Choroid plexus epithelial cell (primary cell): ENCODE measurements at regions not wholly inside any gene's neighbourhood (a gene's known extent, or its start where the extent isn't known, plus 50 kb on each side); places are given as distances from the start of the nearest gene placed in this dataset.

Source experiments
- DNase-seq: peaks from one replicate; pipeline ENCODE4 v3.0.0-alpha.2; 2010; ENCODE audit warnings: low read depth
- H3K4me3 ChIP-seq: 2 replicates; pipeline ENCODE4 v1.5.1; 2011; ENCODE audit warnings: low read depth, mild to moderate bottlenecking, control low read depth, low read length, moderate library complexity
- TF ChIP-seq, protein P1 (sequence below): conservative IDR thresholded peaks from 2 replicates; pipeline ENCODE4 v1.5.1; 2011; ENCODE audit warnings: low read depth, mild to moderate bottlenecking, control low read depth, inconsistent platforms, low read length, moderate library complexity

DNA sequence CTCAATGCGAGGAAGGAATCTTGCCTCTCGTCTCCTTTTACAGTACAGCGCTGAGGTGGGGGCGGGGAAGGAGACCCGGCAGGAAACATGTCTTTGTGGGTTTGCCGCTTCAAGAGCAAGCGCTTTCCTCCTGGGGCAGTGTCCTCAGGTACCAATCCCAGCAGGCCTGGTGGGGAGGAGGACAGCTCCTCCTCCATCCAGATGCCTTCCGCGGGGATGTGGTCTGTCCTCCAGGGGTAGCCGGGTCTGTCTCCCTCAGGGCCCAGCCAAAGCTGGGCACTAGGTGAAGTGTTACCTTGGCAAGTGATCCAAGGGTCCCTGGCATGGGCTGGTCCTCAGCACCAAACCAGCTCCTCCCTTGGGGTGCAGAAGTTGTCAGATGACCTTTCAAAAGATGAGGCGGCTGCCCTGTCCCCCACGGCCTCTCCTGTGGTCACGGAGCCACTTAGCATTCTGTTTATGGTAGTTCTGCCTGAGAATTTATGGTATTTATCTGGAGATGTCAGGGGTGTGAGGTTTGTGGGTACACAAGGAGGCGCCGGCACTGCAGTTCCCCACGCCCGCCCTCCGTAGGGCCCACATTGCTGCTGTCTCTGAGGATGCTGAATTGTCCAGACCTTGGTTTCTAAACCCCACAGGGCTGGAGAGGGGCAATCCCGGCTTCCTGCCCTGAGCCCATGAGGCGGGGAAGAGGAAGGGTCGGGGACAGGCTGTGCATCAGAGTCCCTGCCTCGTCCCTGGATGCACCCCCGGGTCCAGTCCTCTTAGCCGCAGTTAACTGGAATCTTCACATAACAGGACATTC is 93.5 kb upstream of the ANO1 start:
- no peak overlapping the region for H3K4me3 ChIP-seq
- TF ChIP-seq, protein P1, sequence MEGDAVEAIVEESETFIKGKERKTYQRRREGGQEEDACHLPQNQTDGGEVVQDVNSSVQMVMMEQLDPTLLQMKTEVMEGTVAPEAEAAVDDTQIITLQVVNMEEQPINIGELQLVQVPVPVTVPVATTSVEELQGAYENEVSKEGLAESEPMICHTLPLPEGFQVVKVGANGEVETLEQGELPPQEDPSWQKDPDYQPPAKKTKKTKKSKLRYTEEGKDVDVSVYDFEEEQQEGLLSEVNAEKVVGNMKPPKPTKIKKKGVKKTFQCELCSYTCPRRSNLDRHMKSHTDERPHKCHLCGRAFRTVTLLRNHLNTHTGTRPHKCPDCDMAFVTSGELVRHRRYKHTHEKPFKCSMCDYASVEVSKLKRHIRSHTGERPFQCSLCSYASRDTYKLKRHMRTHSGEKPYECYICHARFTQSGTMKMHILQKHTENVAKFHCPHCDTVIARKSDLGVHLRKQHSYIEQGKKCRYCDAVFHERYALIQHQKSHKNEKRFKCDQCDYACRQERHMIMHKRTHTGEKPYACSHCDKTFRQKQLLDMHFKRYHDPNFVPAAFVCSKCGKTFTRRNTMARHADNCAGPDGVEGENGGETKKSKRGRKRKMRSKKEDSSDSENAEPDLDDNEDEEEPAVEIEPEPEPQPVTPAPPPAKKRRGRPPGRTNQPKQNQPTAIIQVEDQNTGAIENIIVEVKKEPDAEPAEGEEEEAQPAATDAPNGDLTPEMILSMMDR = no peak
- no peak for DNase-seq

DNA sequence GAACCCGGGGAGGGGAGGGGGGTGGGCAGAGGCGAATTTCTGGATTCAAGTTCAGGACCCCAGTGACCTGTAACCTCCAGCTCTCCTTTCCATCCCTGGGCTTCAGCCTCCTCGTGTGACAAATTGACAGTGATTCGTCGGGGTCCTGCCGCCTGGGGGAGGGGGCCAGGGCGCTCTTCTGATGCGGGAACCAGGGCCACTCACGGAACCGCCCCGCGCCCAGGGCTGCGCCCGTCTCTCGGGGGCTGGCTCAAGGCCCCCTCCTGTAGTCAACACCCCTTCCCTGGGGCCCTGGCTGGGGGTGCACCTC is 92.8 kb upstream of the ANO1 start:
- TF ChIP-seq, protein P1 = no peak
- no peak overlapping the region for H3K4me3 ChIP-seq
- no peak for DNase-seq

DNA sequence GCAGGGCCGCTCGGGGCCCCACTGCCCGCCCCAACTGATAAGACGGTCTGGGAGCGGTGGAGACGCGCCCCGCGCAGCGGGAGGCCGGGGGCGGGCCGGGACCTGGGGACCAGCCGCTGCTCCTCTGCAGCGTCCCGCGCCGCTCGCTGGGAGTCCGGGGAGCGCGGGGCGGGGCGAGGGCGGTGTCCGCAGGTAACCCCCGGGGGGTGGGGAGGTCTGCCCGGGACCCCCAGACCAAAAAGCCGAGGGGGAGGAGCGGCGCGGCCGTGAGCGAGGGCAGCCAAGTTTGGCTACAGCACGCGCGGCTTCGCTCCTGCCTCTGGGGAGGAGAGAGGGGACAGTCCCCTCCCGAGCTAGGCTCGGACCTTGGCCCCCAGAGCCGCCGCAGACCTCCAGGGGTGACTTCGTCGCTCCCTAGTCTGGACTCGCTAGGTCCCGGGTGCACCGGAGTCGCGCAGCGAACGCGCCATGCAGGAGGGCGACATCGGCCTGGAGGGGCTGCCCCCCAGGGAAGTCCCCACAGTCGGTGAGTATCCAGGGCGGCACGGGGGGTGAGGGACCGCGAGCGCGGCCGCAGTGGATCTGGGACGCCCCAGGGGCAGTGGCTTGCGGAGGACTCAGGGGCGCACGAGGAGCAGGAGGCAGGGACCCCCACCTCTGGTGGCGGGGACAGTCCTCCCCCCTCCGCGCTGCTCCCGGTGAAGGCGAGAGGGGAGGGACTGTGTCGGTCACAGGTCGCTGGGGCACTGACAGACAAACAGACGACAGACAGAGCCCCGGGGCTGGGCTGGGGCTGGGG is 92.3 kb upstream of the ANO1 start:
- H3K4me3 ChIP-seq = no peak overlapping the region
- TF ChIP-seq, protein P1 = no peak
- no peak for DNase-seq

DNA sequence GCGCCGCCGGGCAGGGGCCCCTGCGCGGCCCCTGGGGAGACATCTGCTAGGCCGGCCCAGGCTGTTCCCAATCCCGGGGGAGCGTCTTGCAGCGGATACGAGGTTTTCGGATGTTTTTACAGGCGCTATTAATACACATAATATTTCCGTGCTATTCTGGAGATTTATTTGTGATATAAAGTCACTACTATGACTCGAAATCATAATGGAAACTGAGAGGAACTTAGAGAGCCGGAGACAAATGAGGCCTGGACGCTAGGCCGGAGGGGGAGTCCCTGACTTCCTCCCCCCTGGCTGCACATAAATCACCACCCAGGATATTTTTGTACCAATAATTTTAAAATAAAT is 91.7 kb upstream of the ANO1 start:
- TF ChIP-seq, protein P1 = no peak
- DNase-seq = no peak
- no peak overlapping the region for H3K4me3 ChIP-seq

DNA sequence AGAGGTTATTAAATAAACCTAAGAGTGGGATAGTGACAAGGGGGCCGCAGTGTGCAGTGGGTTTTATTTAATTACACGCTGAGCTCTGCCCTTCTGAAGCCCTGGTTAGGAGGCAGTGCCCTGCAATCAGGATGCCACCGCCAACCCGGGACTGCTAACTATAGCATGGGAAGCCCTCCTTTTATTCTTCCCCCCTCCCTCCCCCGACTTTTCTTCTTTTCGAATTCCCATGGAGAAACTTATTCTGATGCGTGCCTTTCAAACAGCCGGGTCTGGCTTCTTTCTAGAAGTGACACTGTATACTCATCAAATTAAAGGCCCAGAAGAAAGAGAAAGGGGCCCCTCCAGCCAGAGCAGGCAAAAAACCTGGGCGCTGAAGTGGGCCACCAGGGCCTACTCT is 91.3 kb upstream of the ANO1 start:
- H3K4me3 ChIP-seq = no peak overlapping the region
- TF ChIP-seq, protein P1 = no peak

DNA sequence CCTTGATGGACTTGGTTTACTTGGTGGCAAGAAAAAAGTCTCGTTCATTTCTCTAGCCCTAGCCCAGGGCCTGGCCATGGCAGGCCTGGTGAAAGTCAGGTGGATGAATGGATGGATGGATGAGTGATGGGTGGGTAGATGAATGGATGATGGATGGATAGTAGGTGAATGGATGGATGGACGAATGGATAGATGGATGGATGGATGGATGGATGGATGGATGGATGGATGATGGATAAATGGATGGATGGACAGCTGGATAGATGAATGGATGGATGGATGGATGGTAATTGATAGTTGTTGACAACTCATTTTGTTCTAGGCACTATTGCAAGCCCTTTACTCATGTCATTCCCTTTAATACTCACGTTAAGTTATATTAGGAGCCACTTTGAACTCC is 86.1 kb upstream of the ANO1 start:
- TF ChIP-seq, protein P1 = no peak
- H3K4me3 ChIP-seq = no peak overlapping the region
- DNase-seq = no peak

More for the DNA sequence above, 91.3 kb upstream of the ANO1 start:
- no peak for DNase-seq
